ENCODE measurements at regions not wholly inside any gene's neighbourhood (a gene's known extent, or its start where the extent isn't known, plus 50 kb on each side); places are given as distances from the start of the nearest gene placed in this dataset.

DNA sequence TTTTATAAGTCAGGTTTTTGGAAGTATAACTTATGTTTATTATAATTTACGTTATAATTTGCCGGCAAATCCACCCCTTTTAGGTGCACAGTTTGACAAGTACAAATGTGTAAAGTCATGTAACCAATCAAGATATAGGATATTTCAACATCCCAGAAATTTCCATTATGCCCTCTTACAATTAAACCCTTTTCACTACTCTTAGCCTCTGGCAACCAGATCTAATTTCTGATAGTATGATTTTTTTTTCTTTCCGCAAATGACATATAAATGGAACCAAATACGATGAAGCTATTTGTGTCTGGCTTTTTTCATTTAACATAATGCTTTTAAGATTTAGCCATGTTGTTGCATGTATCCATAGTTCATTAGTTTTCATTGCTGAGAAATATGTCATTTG is 69.5 kb upstream of the HTATIP2 start:
- DNase-seq (ENCODE audit: low read depth), result no peak
- no peak overlapping the region for H3K4me3 ChIP-seq (ENCODE audit: control insufficient read depth, low read depth, low read length)
- TF ChIP-seq, protein P1, sequence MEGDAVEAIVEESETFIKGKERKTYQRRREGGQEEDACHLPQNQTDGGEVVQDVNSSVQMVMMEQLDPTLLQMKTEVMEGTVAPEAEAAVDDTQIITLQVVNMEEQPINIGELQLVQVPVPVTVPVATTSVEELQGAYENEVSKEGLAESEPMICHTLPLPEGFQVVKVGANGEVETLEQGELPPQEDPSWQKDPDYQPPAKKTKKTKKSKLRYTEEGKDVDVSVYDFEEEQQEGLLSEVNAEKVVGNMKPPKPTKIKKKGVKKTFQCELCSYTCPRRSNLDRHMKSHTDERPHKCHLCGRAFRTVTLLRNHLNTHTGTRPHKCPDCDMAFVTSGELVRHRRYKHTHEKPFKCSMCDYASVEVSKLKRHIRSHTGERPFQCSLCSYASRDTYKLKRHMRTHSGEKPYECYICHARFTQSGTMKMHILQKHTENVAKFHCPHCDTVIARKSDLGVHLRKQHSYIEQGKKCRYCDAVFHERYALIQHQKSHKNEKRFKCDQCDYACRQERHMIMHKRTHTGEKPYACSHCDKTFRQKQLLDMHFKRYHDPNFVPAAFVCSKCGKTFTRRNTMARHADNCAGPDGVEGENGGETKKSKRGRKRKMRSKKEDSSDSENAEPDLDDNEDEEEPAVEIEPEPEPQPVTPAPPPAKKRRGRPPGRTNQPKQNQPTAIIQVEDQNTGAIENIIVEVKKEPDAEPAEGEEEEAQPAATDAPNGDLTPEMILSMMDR (IDR thresholded peaks at IDR 0.05; ENCODE audit: control insufficient read depth, insufficient read depth, low read depth, low read length, missing control alignments), result no peak

DNA sequence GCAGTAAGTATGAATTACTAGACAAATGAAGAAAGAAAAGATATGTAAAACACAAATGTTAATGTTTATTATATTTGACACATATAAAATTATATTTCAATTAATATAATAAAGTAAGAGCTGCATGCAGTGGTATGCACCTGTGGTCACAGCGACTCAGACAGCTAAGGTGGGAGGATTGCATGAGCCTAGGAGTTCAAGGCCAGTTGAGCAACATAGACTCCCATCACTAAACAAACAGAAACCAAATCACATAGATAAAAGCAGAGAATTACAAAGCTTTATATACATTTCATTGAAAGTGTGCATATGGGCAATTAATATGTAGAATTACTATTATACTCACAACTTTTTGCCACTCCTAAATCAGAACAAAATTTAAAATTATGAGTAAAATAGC is 70.0 kb upstream of the HTATIP2 start:
- TF ChIP-seq, protein P1 (IDR thresholded peaks at IDR 0.05; ENCODE audit: control insufficient read depth, insufficient read depth, low read depth, low read length, missing control alignments), result no peak
- H3K4me3 ChIP-seq (ENCODE audit: control insufficient read depth, low read depth, low read length), result no peak overlapping the region
- DNase-seq (ENCODE audit: low read depth), result no peak

DNA sequence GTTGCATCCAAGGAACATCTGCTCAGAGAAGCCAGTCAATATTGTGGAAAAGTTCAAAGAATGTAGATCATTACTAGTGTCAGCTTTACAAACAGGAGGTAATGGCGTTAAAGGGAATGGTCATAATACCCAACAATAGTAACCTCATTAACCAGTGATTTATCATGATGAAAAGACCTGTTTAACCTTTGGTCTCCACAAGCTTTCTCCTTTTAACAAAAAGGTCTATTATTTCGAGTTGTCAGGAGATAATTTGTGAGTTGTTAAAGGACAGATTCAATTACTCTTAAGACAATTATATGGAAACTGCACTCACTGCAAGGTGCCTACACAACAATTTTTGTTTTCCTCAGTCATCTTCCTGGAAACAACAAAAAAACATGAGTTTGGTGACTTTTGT is 73.8 kb upstream of the HTATIP2 start:
- TF ChIP-seq, protein P1 (IDR thresholded peaks at IDR 0.05; ENCODE audit: control insufficient read depth, insufficient read depth, low read depth, low read length, missing control alignments), result no peak
- DNase-seq (ENCODE audit: low read depth), result no peak
- no peak overlapping the region for H3K4me3 ChIP-seq (ENCODE audit: control insufficient read depth, low read depth, low read length)

DNA sequence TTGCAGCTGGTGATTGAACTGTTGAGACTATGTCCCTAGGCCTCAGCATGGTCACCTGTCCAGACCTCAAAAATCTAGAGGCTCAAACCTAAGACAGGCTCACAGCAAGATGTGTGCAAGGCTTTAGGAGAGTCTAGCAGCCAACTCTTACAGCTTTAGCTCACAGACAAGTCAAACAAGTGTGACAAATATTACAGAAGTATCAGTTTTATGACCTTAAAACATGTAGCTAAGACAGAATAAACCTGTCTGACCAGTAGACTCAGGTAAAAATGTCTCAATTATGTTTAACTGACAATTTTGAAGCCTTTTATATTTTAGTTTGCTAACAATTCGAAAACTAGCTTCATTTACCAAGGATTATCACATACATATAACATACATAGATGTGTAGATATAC is 80.0 kb upstream of the HTATIP2 start:
- TF ChIP-seq, protein P1 (IDR thresholded peaks at IDR 0.05; ENCODE audit: control insufficient read depth, insufficient read depth, low read depth, low read length, missing control alignments), result no peak
- no peak overlapping the region for H3K4me3 ChIP-seq (ENCODE audit: control insufficient read depth, low read depth, low read length)
- DNase-seq (ENCODE audit: low read depth), result no peak

DNA sequence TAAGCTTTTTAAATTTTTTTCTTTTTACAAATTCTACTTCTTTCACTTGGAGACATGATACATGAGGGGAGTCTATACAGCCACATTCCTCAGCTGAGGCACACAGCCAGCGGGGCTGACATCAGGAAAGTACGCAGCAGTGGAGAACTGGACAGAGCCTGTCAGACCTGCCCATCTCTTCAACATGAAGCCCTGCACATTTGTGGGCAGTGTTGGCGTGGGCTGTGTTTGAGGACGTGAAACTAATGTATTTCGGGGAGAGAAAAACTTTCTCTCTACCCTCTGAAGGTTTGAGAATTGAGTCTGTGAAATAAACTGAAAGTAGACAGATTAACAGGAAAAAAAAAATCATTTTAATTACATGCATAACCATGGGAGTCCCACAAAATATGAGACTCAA is 84.8 kb upstream of the HTATIP2 start:
- DNase-seq (ENCODE audit: low read depth), result no peak
- TF ChIP-seq, protein P1 (IDR thresholded peaks at IDR 0.05; ENCODE audit: control insufficient read depth, insufficient read depth, low read depth, low read length, missing control alignments), result no peak
- H3K4me3 ChIP-seq (ENCODE audit: control insufficient read depth, low read depth, low read length), result no peak overlapping the region

DNA sequence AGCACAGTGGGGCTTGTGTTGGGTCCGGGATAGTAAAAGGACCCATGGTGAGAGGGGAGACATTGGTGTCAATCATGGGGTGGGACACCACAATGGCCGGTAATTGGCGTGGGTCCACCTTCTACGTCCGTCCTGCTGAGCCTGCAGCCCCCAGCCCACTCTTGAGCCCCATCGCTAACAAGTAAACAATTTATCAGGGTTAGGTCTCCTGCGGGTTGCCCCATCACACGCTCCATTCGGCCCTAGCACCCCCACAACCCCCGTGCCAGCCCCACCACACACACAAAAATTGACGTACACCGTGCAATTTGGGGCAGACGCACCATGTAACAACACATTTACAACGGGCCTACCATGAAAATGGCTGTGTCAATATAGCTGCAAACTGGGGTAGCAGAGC is 86.5 kb upstream of the HTATIP2 start:
- H3K4me3 ChIP-seq (ENCODE audit: control insufficient read depth, low read depth, low read length), result no peak overlapping the region
- no peak for DNase-seq (ENCODE audit: low read depth)
- TF ChIP-seq, protein P1 (IDR thresholded peaks at IDR 0.05; ENCODE audit: control insufficient read depth, insufficient read depth, low read depth, low read length, missing control alignments), result no peak
